ENCODE measurements at regions not wholly inside any gene's neighbourhood (a gene's known extent, or its start where the extent isn't known, plus 50 kb on each side); places are given as distances from the start of the nearest gene placed in this dataset.

DNA sequence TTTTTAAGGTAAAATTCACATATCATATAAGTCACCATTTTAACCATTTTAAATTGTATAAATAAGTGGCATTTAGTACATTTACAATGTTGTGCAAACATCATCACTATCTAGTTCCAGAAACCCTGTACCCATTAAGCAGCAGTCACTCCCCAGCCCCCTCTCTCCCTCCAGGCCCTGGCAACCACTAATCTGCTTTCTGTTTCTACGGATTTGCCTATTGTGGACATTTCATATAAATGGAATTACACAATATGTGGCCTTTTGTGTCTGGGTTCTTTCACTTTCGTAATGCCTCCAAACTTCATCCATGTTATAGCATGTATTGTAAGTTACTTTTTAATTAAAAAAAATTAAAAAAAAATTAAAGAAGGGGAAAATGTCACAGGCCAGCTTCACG is 58.0 kb upstream of the RAB3GAP2 start:
- H4K20me1 ChIP-seq (ENCODE audit: insufficient read depth, low read length), result no peaks in the 10 kb centered on the region
- BruUV-seq (replicated peaks), result no TSS peak
- H3K9me3 ChIP-seq (ENCODE audit: low read length), result no peaks in the 10 kb centered on the region
- no peak overlapping the region for H3K9ac ChIP-seq (ENCODE audit: insufficient read depth, low read depth, low read length)
- no peaks in the 10 kb centered on the region for H3K36me3 ChIP-seq (replicated peaks in 1 of 2; ENCODE audit: control insufficient read depth in 1 of 2, insufficient read depth in 2 of 2, low read length in 2 of 2)
- no peak overlapping the region for H3K27ac ChIP-seq (ENCODE audit: extremely low read length, insufficient read depth, low read length)
- no peak overlapping the region for H3K4me2 ChIP-seq (ENCODE audit: low read depth, low read length)
- in situ Hi-C loops (cut with HindIII; ENCODE audit: extremely low pct_ligation_motif_present, low pct_unique_long_range_greater_than_20kb) (no loop called here), intact Hi-C loops (cut with micrococcal nuclease; ENCODE audit: unreplicated experiment) (no loop called here)
- FAIRE-seq, result no peak
- H2AFZ ChIP-seq (ENCODE audit: low read length), result no peak overlapping the region
- peaks cover 0 to 3% of the 10 kb centered on the region in 2 experiments; a peak in 1 of 5 replicates for H3K27me3 ChIP-seq (ENCODE audit: control insufficient read depth in 1 of 2, insufficient read depth in 2 of 2, low read length in 2 of 2)
- POLR2A ChIA-PET, result no interaction called here
- no peaks in the 10 kb centered on the region for H3K4me1 ChIP-seq (ENCODE audit: insufficient read depth, low read length)
- no peak for TF ChIP-seq SCMH1 (CRISPR knock-in tag; IDR thresholded peaks at IDR 0.05; ENCODE audit: borderline replicate concordance)
- peak; percentile 26; the same call in 1 of the 2 replicates for TF ChIP-seq CEBPB (IDR thresholded peaks at IDR 0.05; ENCODE audit: borderline replicate concordance, low read depth, low read length)
- ATAC-seq, result no peak
- DNase-seq (ENCODE audit: low spot score), result no peak
- CTCF ChIA-PET (ENCODE audit: low intra/inter-chr PET ratio, low total read pairs), result no interaction called here
- no peak overlapping the region for H3K4me3 ChIP-seq (replicated peaks in 1 of 3; ENCODE audit: insufficient read depth in 1 of 3, low read depth in 2 of 3, low read length in 3 of 3)
- 3% methylated on average over 3 of the region's 3 CpGs for WGBS (ENCODE audit: low lambda C conversion rate)
- H3K79me2 ChIP-seq (ENCODE audit: insufficient read depth, low read length), result no peaks in the 10 kb centered on the region

DNA sequence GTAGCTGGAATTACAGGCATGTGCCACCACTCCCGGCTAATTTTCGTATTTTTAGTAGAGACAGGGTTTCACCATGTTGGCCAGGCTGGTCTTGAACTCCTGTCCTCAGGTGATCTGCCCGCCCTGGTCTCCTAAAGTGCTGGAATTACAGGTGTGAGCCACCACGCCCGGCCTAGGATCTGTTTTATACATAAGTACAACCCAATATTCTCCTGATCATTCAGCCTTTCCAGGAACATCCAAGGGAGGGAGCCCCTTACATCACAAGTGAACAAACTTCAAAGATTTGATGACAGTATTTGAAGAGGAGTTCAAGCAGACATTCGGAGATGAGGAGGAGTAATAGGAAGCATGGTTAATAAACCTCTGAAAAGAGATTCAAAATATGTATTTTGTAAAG is 54.9 kb upstream of the RAB3GAP2 start:
- CTCF ChIA-PET (ENCODE audit: low intra/inter-chr PET ratio, low total read pairs), result no interaction called here
- no peaks in the 10 kb centered on the region for H3K9me3 ChIP-seq (ENCODE audit: low read length)
- no peaks in the 10 kb centered on the region for H4K20me1 ChIP-seq (ENCODE audit: insufficient read depth, low read length)
- intact Hi-C loops (cut with micrococcal nuclease; ENCODE audit: unreplicated experiment) (no loop called here), in situ Hi-C loops (cut with HindIII; ENCODE audit: extremely low pct_ligation_motif_present, low pct_unique_long_range_greater_than_20kb) (no loop called here)
- 0% methylated on average over 6 of the region's 6 CpGs for WGBS (ENCODE audit: low lambda C conversion rate)
- no peak overlapping the region for H2AFZ ChIP-seq (ENCODE audit: low read length)
- H3K9ac ChIP-seq (ENCODE audit: insufficient read depth, low read depth, low read length), result no peak overlapping the region
- DNase-seq (ENCODE audit: low spot score) (no peak), ATAC-seq (no peak), FAIRE-seq (no peak)
- POLR2A ChIA-PET, result no interaction called here
- H3K36me3 ChIP-seq (replicated peaks in 1 of 2; ENCODE audit: control insufficient read depth in 1 of 2, insufficient read depth in 2 of 2, low read length in 2 of 2), result no peaks in the 10 kb centered on the region
- H3K4me3 ChIP-seq (replicated peaks in 1 of 3; ENCODE audit: insufficient read depth in 1 of 3, low read depth in 2 of 3, low read length in 3 of 3), result no peak overlapping the region
- H3K27me3 ChIP-seq (ENCODE audit: control insufficient read depth in 1 of 2, insufficient read depth in 2 of 2, low read length in 2 of 2), result peaks cover 0 to 3% of the 10 kb centered on the region in 2 experiments; a peak in 2 of 5 replicates
- no peaks in the 10 kb centered on the region for H3K79me2 ChIP-seq (ENCODE audit: insufficient read depth, low read length)
- no peak overlapping the region for H3K27ac ChIP-seq (ENCODE audit: extremely low read length, insufficient read depth, low read length)
- no peak overlapping the region for H3K4me2 ChIP-seq (ENCODE audit: low read depth, low read length)
- no TSS peak for BruUV-seq (replicated peaks)
- H3K4me1 ChIP-seq (ENCODE audit: insufficient read depth, low read length), result no peaks in the 10 kb centered on the region
- TF ChIP-seq ZNF468 (CRISPR knock-in tag; IDR thresholded peaks at IDR 0.05), result no peak
- TF ChIP-seq, protein P1, sequence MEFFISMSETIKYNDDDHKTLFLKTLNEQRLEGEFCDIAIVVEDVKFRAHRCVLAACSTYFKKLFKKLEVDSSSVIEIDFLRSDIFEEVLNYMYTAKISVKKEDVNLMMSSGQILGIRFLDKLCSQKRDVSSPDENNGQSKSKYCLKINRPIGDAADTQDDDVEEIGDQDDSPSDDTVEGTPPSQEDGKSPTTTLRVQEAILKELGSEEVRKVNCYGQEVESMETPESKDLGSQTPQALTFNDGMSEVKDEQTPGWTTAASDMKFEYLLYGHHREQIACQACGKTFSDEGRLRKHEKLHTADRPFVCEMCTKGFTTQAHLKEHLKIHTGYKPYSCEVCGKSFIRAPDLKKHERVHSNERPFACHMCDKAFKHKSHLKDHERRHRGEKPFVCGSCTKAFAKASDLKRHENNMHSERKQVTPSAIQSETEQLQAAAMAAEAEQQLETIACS (CRISPR knock-in tag; IDR thresholded peaks at IDR 0.05), result no peak
- no peak for TF ChIP-seq RFXAP (CRISPR knock-in tag; IDR thresholded peaks at IDR 0.05; ENCODE audit: borderline replicate concordance)
- TF ChIP-seq, protein P2, sequence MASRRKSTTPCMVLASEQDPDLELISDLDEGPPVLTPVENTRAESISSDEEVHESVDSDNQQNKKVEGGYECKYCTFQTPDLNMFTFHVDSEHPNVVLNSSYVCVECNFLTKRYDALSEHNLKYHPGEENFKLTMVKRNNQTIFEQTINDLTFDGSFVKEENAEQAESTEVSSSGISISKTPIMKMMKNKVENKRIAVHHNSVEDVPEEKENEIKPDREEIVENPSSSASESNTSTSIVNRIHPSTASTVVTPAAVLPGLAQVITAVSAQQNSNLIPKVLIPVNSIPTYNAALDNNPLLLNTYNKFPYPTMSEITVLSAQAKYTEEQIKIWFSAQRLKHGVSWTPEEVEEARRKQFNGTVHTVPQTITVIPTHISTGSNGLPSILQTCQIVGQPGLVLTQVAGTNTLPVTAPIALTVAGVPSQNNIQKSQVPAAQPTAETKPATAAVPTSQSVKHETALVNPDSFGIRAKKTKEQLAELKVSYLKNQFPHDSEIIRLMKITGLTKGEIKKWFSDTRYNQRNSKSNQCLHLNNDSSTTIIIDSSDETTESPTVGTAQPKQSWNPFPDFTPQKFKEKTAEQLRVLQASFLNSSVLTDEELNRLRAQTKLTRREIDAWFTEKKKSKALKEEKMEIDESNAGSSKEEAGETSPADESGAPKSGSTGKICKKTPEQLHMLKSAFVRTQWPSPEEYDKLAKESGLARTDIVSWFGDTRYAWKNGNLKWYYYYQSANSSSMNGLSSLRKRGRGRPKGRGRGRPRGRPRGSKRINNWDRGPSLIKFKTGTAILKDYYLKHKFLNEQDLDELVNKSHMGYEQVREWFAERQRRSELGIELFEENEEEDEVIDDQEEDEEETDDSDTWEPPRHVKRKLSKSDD (CRISPR knock-in tag; IDR thresholded peaks at IDR 0.05; ENCODE audit: low read depth), result no peak
- TF ChIP-seq SRF (IDR thresholded peaks at IDR 0.05; ENCODE audit: low read depth, low read length), result no peak
- no peak for TF ChIP-seq NR2F2 (IDR thresholded peaks at IDR 0.05; ENCODE audit: borderline replicate concordance, low read depth)
- no peak for TF ChIP-seq SP5 (CRISPR knock-in tag; IDR thresholded peaks at IDR 0.05; ENCODE audit: borderline replicate concordance, low read depth)
